Naive thymus-derived CD4-positive, alpha-beta T cell (primary cell): ENCODE measurements at regions not wholly inside any gene's neighbourhood (a gene's known extent, or its start where the extent isn't known, plus 50 kb on each side); places are given as distances from the start of the nearest gene placed in this dataset.

Experiments used
- ATAC-seq: fragments of 150-1000 bp; cut with Tn5 transposase; 2 replicates; pipeline ENCODE4 v1.10.0; 2021; ENCODE audit warnings: mild to moderate bottlenecking, moderate library complexity
- CTCF ChIA-PET: fragments of 350-600 bp; sonication (Branson Sonifier 250); formaldehyde crosslinking; loops from one replicate; lab custom pipeline; 2021; ENCODE audit warnings: antibody characterized with exemption; lab: Charles Lee
- POLR2A ChIA-PET: fragments of 350-600 bp; sonication (Branson Sonifier 250); formaldehyde crosslinking; loops from one replicate; lab custom pipeline; 2021; ENCODE audit warnings: antibody characterized with exemption, inconsistent platforms; lab: Charles Lee
- DNase-seq, 9 donors: peaks; one replicate each; pipeline versions ENCODE4 v3.0.0 to v3.0.0-alpha.2; 2020 to 2022; ENCODE audit warnings: mixed read lengths in 1 of 9
- H3K27ac ChIP-seq: one replicate; pipeline ENCODE4 v1.7.0; 2013; ENCODE audit warnings: mild to moderate bottlenecking, low read depth, low read length, moderate library complexity
- H3K27me3 ChIP-seq, 2 donors: one replicate each; pipeline ENCODE4 v1.7.0; 2013; ENCODE audit warnings: low read length in 2 of 2, mild to moderate bottlenecking in 2 of 2, moderate library complexity in 2 of 2; ENCODE audit not compliant: control insufficient read depth in 2 of 2, insufficient read depth in 2 of 2
- H3K36me3 ChIP-seq, 3 experiments: 1 replicate in 2 of 3; 2 replicates in 1 of 3; pipeline ENCODE4 v1.7.0; 2013; ENCODE audit warnings: low read length in 3 of 3, mild to moderate bottlenecking in 3 of 3, moderate library complexity in 1 of 3; ENCODE audit not compliant: insufficient read depth in 3 of 3, control insufficient read depth in 2 of 3
- H3K4me1 ChIP-seq, 2 donors: one replicate each; pipeline ENCODE4 v1.7.0; 2013; ENCODE audit warnings: low read length in 2 of 2, mild to moderate bottlenecking in 2 of 2, moderate library complexity in 1 of 2; ENCODE audit not compliant: control insufficient read depth in 2 of 2, insufficient read depth in 2 of 2
- H3K4me3 ChIP-seq: 2 replicates; pipeline ENCODE4 v1.7.0; 2013; ENCODE audit warnings: mild to moderate bottlenecking, low read length
- H3K9me3 ChIP-seq, 3 experiments: 1 replicate in 2 of 3; 2 replicates in 1 of 3; pipeline ENCODE4 v1.7.0; 2013; ENCODE audit warnings: low read length in 3 of 3; ENCODE audit not compliant: control insufficient read depth in 2 of 3
- H3K27ac Mint-ChIP-seq, 9 donors: one replicate each; pipeline ENCODE4 v1.8.0; 2020 to 2022; ENCODE audit warnings: mixed read lengths in 9 of 9, mild to moderate bottlenecking in 8 of 9, moderate library complexity in 5 of 9, inconsistent platforms in 2 of 9
- H3K27me3 Mint-ChIP-seq, 5 donors: one replicate each; pipeline ENCODE4 v1.8.0; 2021 to 2022; ENCODE audit warnings: mixed read lengths in 5 of 5, mild to moderate bottlenecking in 1 of 5
- H3K36me3 Mint-ChIP-seq, 5 donors: one replicate each; pipeline ENCODE4 v1.8.0; 2020 to 2022; ENCODE audit warnings: mixed read lengths in 5 of 5, mild to moderate bottlenecking in 3 of 5, inconsistent platforms in 1 of 5
- H3K4me1 Mint-ChIP-seq, 7 donors: one replicate each; pipeline ENCODE4 v1.8.0; 2020 to 2022; ENCODE audit warnings: mixed read lengths in 7 of 7, mild to moderate bottlenecking in 3 of 7, inconsistent platforms in 1 of 7
- H3K4me3 Mint-ChIP-seq, 10 donors: one replicate each; pipeline ENCODE4 v1.8.0; 2020 to 2022; ENCODE audit warnings: mild to moderate bottlenecking in 10 of 10, mixed read lengths in 10 of 10, moderate library complexity in 6 of 10, inconsistent platforms in 2 of 10
- H3K9me3 Mint-ChIP-seq, 11 donors: one replicate each; pipeline ENCODE4 v1.8.0; 2020 to 2022; ENCODE audit warnings: mixed read lengths in 11 of 11, mild to moderate bottlenecking in 4 of 11, inconsistent platforms in 1 of 11, moderate library complexity in 1 of 11
- intact Hi-C, 2 donors: fragments of 100-400 bp; cut with micrococcal nuclease; formaldehyde crosslinking; loops; one replicate each; pipeline ENCODE4 v1.15.1; 2023

GRCh38 chr2:199680482-199680881, 170.5 kb downstream of the FTCDNL1 start:
- Mint-ChIP-seq H3K36me3 (no peaks in the 10 kb centered on the region), H3K9me3 (no peaks in the 10 kb centered on the region), H3K4me1 (peaks cover 3 to 16% (median 12%) of the 10 kb centered on the region in 7 donors), H3K27me3 (peaks cover 9 to 21% (median 16%) of the 10 kb centered on the region in 5 donors), H3K4me3 (no peak overlapping the region), H3K27ac (no peak overlapping the region)
- ChIA-PET CTCF (no interaction called here), POLR2A (no interaction called here)
- H3K36me3 ChIP-seq, result no peaks in the 10 kb centered on the region
- no peak for DNase-seq
- ATAC-seq, result no peak
- peaks cover 0 to 10% of the 10 kb centered on the region in 2 donors for H3K4me1 ChIP-seq
- no peak overlapping the region for H3K4me3 ChIP-seq
- H3K27me3 ChIP-seq, result no peaks in the 10 kb centered on the region
- no peaks in the 10 kb centered on the region for H3K9me3 ChIP-seq
- no peak overlapping the region for H3K27ac ChIP-seq
- intact Hi-C loops, result no loop called here

GRCh38 chr2:199679883-199680282, 171.1 kb downstream of the FTCDNL1 start:
- CTCF ChIA-PET, result no interaction called here
- POLR2A ChIA-PET, result no interaction called here
- no peak overlapping the region for H3K27ac Mint-ChIP-seq

GRCh38 chr2:199677881-199678280, 173.1 kb downstream of the FTCDNL1 start:
- Mint-ChIP-seq H3K27me3 (peaks cover 11 to 28% (median 18%) of the 10 kb centered on the region in 5 donors), H3K36me3 (no peaks in the 10 kb centered on the region), H3K9me3 (no peaks in the 10 kb centered on the region)

More at GRCh38 chr2:199679883-199680282, 171.1 kb downstream of the FTCDNL1 start:
- Histone ChIP-seq H3K36me3 (no peaks in the 10 kb centered on the region), H3K9me3 (no peaks in the 10 kb centered on the region), H3K4me3 (no peak overlapping the region), H3K27ac (no peak overlapping the region), H3K27me3 (no peaks in the 10 kb centered on the region), H3K4me1 (peaks cover 0 to 4% of the 10 kb centered on the region in 2 donors)
- intact Hi-C loops, result no loop called here
- DNase-seq (no peak), ATAC-seq (no peak)
- Mint-ChIP-seq H3K27me3 (peaks cover 9 to 21% (median 16%) of the 10 kb centered on the region in 5 donors), H3K4me1 (peaks cover 0 to 10% (median 6%) of the 10 kb centered on the region in 7 donors), H3K9me3 (no peaks in the 10 kb centered on the region), H3K4me3 (no peak overlapping the region), H3K36me3 (no peaks in the 10 kb centered on the region)

GRCh38 chr2:199668645-199669044, 182.3 kb downstream of the FTCDNL1 start:
- ChIA-PET CTCF (no interaction called here), POLR2A (no interaction called here)
- no peaks in the 10 kb centered on the region for H3K4me1 ChIP-seq
- H3K4me1 Mint-ChIP-seq, result no peaks in the 10 kb centered on the region
- H3K27ac ChIP-seq, result no peak overlapping the region
- ATAC-seq, result no peak
- peaks cover 0 to 38% (median 22%) of the 10 kb centered on the region in 5 donors for H3K27me3 Mint-ChIP-seq
- no peak overlapping the region for H3K27ac Mint-ChIP-seq
- H3K4me3 ChIP-seq, result no peak overlapping the region
- H3K9me3 Mint-ChIP-seq, result peaks cover 0 to 2% (median 0%) of the 10 kb centered on the region in 11 donors
- no peaks in the 10 kb centered on the region for H3K36me3 Mint-ChIP-seq
- H3K36me3 ChIP-seq, result no peaks in the 10 kb centered on the region
- H3K27me3 ChIP-seq, result peaks cover 0 to 6% of the 10 kb centered on the region in 2 donors
- no peak overlapping the region for H3K4me3 Mint-ChIP-seq
- no peak for DNase-seq
- H3K9me3 ChIP-seq, result no peaks in the 10 kb centered on the region
- intact Hi-C loops, result no loop called here

More at GRCh38 chr2:199677881-199678280, 173.1 kb downstream of the FTCDNL1 start:
- H3K27ac Mint-ChIP-seq, result peak overlapping the region in 1 of 9 donors; percentile 23
- no peaks in the 10 kb centered on the region for H3K4me1 Mint-ChIP-seq
- no peak for ATAC-seq
- H3K27me3 ChIP-seq, result no peaks in the 10 kb centered on the region
- no peak overlapping the region for H3K27ac ChIP-seq
- H3K36me3 ChIP-seq, result no peaks in the 10 kb centered on the region
- no peak for DNase-seq
- no peaks in the 10 kb centered on the region for H3K4me1 ChIP-seq
- no peaks in the 10 kb centered on the region for H3K9me3 ChIP-seq
- POLR2A ChIA-PET, result no interaction called here
- CTCF ChIA-PET, result no interaction called here
- no peak overlapping the region for H3K4me3 ChIP-seq
- H3K4me3 Mint-ChIP-seq, result no peak overlapping the region
- intact Hi-C loops, result no loop called here

- no peak overlapping the region for H3K27ac Mint-ChIP-seq
- H3K36me3 Mint-ChIP-seq, result peaks cover 0 to 6% (median 2%) of the 10 kb centered on the region in 5 donors
- H3K27me3 Mint-ChIP-seq, result peaks cover 13 to 40% (median 22%) of the 10 kb centered on the region in 5 donors
- intact Hi-C loops, result no loop called here
- ChIA-PET POLR2A (no interaction called here), CTCF (no interaction called here)
- Histone ChIP-seq H3K27me3 (peaks cover 0 to 4% of the 10 kb centered on the region in 2 donors), H3K4me3 (no peak overlapping the region), H3K36me3 (no peaks in the 10 kb centered on the region), H3K27ac (no peak overlapping the region), H3K9me3 (no peaks in the 10 kb centered on the region), H3K4me1 (no peaks in the 10 kb centered on the region)
- DNase-seq (no peak), ATAC-seq (no peak)
- no peaks in the 10 kb centered on the region for H3K4me1 Mint-ChIP-seq
- H3K4me3 Mint-ChIP-seq, result no peak overlapping the region
- peaks cover 0 to 15% (median 3%) of the 10 kb centered on the region in 11 donors for H3K9me3 Mint-ChIP-seq
Observed at GRCh38 chr2:199663157-199663556, 187.8 kb downstream of the FTCDNL1 start.

- ChIA-PET CTCF (no interaction called here), POLR2A (no interaction called here)
- peaks cover 0 to 22% (median 10%) of the 10 kb centered on the region in 11 donors for H3K9me3 Mint-ChIP-seq
Observed at GRCh38 chr2:199662255-199662654, 188.7 kb downstream of the FTCDNL1 start.

GRCh38 chr2:199660167-199660566, 190.8 kb downstream of the FTCDNL1 start:
- no peaks in the 10 kb centered on the region for H3K36me3 ChIP-seq
- Mint-ChIP-seq H3K27ac (no peak overlapping the region), H3K36me3 (peaks cover 0 to 17% (median 5%) of the 10 kb centered on the region in 5 donors), H3K4me1 (no peaks in the 10 kb centered on the region), H3K4me3 (no peak overlapping the region), H3K9me3 (peaks cover 0 to 41% (median 25%) of the 10 kb centered on the region in 11 donors), H3K27me3 (peaks cover 23 to 56% (median 40%) of the 10 kb centered on the region in 5 donors)
- ATAC-seq (no peak), DNase-seq (no peak)
- no peaks in the 10 kb centered on the region for H3K9me3 ChIP-seq
- intact Hi-C loops, result no loop called here
- ChIA-PET CTCF (no interaction called here), POLR2A (no interaction called here)
- H3K4me1 ChIP-seq, result no peaks in the 10 kb centered on the region
- H3K27ac ChIP-seq, result no peak overlapping the region
- peaks cover 0 to 4% of the 10 kb centered on the region in 2 donors for H3K27me3 ChIP-seq
- no peak overlapping the region for H3K4me3 ChIP-seq

More at GRCh38 chr2:199662255-199662654, 188.7 kb downstream of the FTCDNL1 start:
- no peaks in the 10 kb centered on the region for H3K4me1 ChIP-seq
- no peaks in the 10 kb centered on the region for H3K36me3 ChIP-seq
- no peak overlapping the region for H3K27ac Mint-ChIP-seq
- H3K27ac ChIP-seq, result no peak overlapping the region
- no peak overlapping the region for H3K4me3 Mint-ChIP-seq
- DNase-seq, result no peak
- peaks cover 0 to 4% of the 10 kb centered on the region in 2 donors for H3K27me3 ChIP-seq
- ATAC-seq, result no peak
- H3K4me3 ChIP-seq, result no peak overlapping the region
- H3K9me3 ChIP-seq, result no peaks in the 10 kb centered on the region
- intact Hi-C loops, result no loop called here
- no peaks in the 10 kb centered on the region for H3K4me1 Mint-ChIP-seq
- peaks cover 0 to 8% (median 5%) of the 10 kb centered on the region in 5 donors for H3K36me3 Mint-ChIP-seq
- peaks cover 19 to 49% (median 31%) of the 10 kb centered on the region in 5 donors for H3K27me3 Mint-ChIP-seq
